Epidermal melanocyte (primary cell): ENCODE measurements at regions not wholly inside any gene's neighbourhood (a gene's known extent, or its start where the extent isn't known, plus 50 kb on each side); places are given as distances from the start of the nearest gene placed in this dataset.
"Not testable (repeated sequence)": the region's sequence is repeated elsewhere in the genome, so short reads cannot be mapped to it uniquely, and the experiment has no call there.

Experiments used
- DNase-seq: peaks from one replicate; pipeline ENCODE4 v3.0.0; 2011; ENCODE audit warnings: low spot score; ENCODE audit not compliant: insufficient read length

- no peak for DNase-seq
Observed at GRCh38 chr3:90062016-90062415, 954.6 kb downstream of the EPHA3 start.

- no peak for DNase-seq
Observed at GRCh38 chr3:90062631-90063200, 955.3 kb downstream of the EPHA3 start.

GRCh38 chr3:90068783-90069182, 961.4 kb downstream of the EPHA3 start:
- no peak for DNase-seq

GRCh38 chr3:90069748-90070147, 962.3 kb downstream of the EPHA3 start:
- DNase-seq, result no peak

- DNase-seq, result no peak
Observed at GRCh38 chr3:90076136-90076535, 968.7 kb downstream of the EPHA3 start.

- DNase-seq, result no peak
Observed at GRCh38 chr3:90080988-90081387, 973.6 kb downstream of the EPHA3 start.

- DNase-seq, result not testable (repeated sequence)
Observed at GRCh38 chr3:90086297-90086696, 978.9 kb downstream of the EPHA3 start.

- no peak for DNase-seq
Observed at GRCh38 chr3:90087703-90088102, 980.3 kb downstream of the EPHA3 start.

- no peak for DNase-seq
Observed at GRCh38 chr3:90091549-90091948, 984.1 kb downstream of the EPHA3 start.

- DNase-seq, result no peak
Observed at GRCh38 chr3:90092994-90093393, 985.6 kb downstream of the EPHA3 start.

GRCh38 chr3:90095811-90096210, 988.4 kb downstream of the EPHA3 start:
- DNase-seq, result no peak

- DNase-seq, result no peak
Observed at GRCh38 chr3:90099493-90099892, 992.1 kb downstream of the EPHA3 start.

- DNase-seq, result no peak
Observed at GRCh38 chr3:90102146-90102545, 994.7 kb downstream of the EPHA3 start.

GRCh38 chr3:90121326-90121725, 1013.9 kb downstream of the EPHA3 start:
- no peak for DNase-seq

GRCh38 chr3:90128391-90128790, 1021.0 kb downstream of the EPHA3 start:
- DNase-seq, result no peak

GRCh38 chr3:90129730-90130129, 1022.3 kb downstream of the EPHA3 start:
- no peak for DNase-seq

- DNase-seq, result no peak
Observed at GRCh38 chr3:90132197-90132596, 1024.8 kb downstream of the EPHA3 start.

- DNase-seq, result no peak
Observed at GRCh38 chr3:90134090-90134489, 1026.7 kb downstream of the EPHA3 start.

- no peak for DNase-seq
Observed at GRCh38 chr3:90136456-90137191, 1029.2 kb downstream of the EPHA3 start.

- peak; percentile 20 for DNase-seq
Observed at GRCh38 chr3:90145094-90145860, 1037.9 kb downstream of the EPHA3 start.

- no peak for DNase-seq
Observed at GRCh38 chr3:90180096-90180495, 1072.7 kb downstream of the EPHA3 start.

- no peak for DNase-seq
Observed at GRCh38 chr3:90180543-90180942, 1073.1 kb downstream of the EPHA3 start.
